Activated naive CD4-positive, alpha-beta T cell treated with anti-CD3 and anti-CD28 coated beads for 36 hours (primary cell): ENCODE measurements at regions not wholly inside any gene's neighbourhood (a gene's known extent, or its start where the extent isn't known, plus 50 kb on each side); places are given as distances from the start of the nearest gene placed in this dataset.
"Not testable (repeated sequence)": the region's sequence is repeated elsewhere in the genome, so short reads cannot be mapped to it uniquely, and the experiment has no call there.

ENCODE experiments used
- CTCF ChIA-PET: fragments of 350-600 bp; sonication (Branson Sonifier 250); formaldehyde crosslinking; loops from one replicate; lab custom pipeline; 2021; ENCODE audit warnings: antibody characterized with exemption; lab: Charles Lee
- DNase-seq: peaks from one replicate; pipeline ENCODE4 v3.0.0-alpha.2; 2020
- H3K27ac Mint-ChIP-seq: one replicate; pipeline ENCODE4 v1.8.0; 2021; ENCODE audit warnings: mild to moderate bottlenecking, mixed read lengths
- H3K27me3 Mint-ChIP-seq: one replicate; pipeline ENCODE4 v1.8.0; 2021; ENCODE audit warnings: low read depth, mixed read lengths
- H3K36me3 Mint-ChIP-seq: one replicate; pipeline ENCODE4 v1.8.0; 2021; ENCODE audit warnings: low read depth, mixed read lengths
- H3K4me1 Mint-ChIP-seq: one replicate; pipeline ENCODE4 v1.8.0; 2021; ENCODE audit warnings: low read depth, mixed read lengths
- H3K4me3 Mint-ChIP-seq: one replicate; pipeline ENCODE4 v1.8.0; 2021; ENCODE audit warnings: mild to moderate bottlenecking, moderate library complexity, mixed read lengths
- H3K9me3 Mint-ChIP-seq: one replicate; pipeline ENCODE4 v1.8.0; 2021; ENCODE audit warnings: mixed read lengths
- intact Hi-C: fragments of 100-400 bp; cut with micrococcal nuclease; formaldehyde crosslinking; loops from one replicate; pipeline ENCODE4 v1.15.1; 2023

- H3K27ac Mint-ChIP-seq, H3K4me1 Mint-ChIP-seq, intact Hi-C loops, H3K36me3 Mint-ChIP-seq, H3K27me3 Mint-ChIP-seq, H3K4me3 Mint-ChIP-seq, CTCF ChIA-PET, DNase-seq, H3K9me3 Mint-ChIP-seq: not testable (repeated sequence)
Observed at GRCh38 chrX:63233013-63233412, 118.1 kb downstream of the SPIN4 start.

GRCh38 chrX:63218202-63218601 is 132.9 kb downstream of the SPIN4 start:
- DNase-seq, H3K27ac Mint-ChIP-seq, CTCF ChIA-PET, H3K36me3 Mint-ChIP-seq, H3K4me3 Mint-ChIP-seq, H3K4me1 Mint-ChIP-seq, H3K9me3 Mint-ChIP-seq, intact Hi-C loops, H3K27me3 Mint-ChIP-seq: not testable (repeated sequence)

- H3K27ac Mint-ChIP-seq, H3K9me3 Mint-ChIP-seq, DNase-seq, H3K4me1 Mint-ChIP-seq, CTCF ChIA-PET, H3K36me3 Mint-ChIP-seq, intact Hi-C loops, H3K27me3 Mint-ChIP-seq, H3K4me3 Mint-ChIP-seq: not testable (repeated sequence)
Observed at GRCh38 chrX:63217549-63217948, 133.6 kb downstream of the SPIN4 start.

GRCh38 chrX:63209645-63210044 is 141.5 kb downstream of the SPIN4 start:
- H3K9me3 Mint-ChIP-seq, H3K4me1 Mint-ChIP-seq, H3K27me3 Mint-ChIP-seq, H3K36me3 Mint-ChIP-seq, intact Hi-C loops, DNase-seq, H3K27ac Mint-ChIP-seq, CTCF ChIA-PET, H3K4me3 Mint-ChIP-seq: not testable (repeated sequence)

GRCh38 chrX:63209128-63209527 is 142.0 kb downstream of the SPIN4 start:
- H3K9me3 Mint-ChIP-seq, H3K36me3 Mint-ChIP-seq, intact Hi-C loops, H3K4me3 Mint-ChIP-seq, DNase-seq, H3K27ac Mint-ChIP-seq, CTCF ChIA-PET, H3K27me3 Mint-ChIP-seq, H3K4me1 Mint-ChIP-seq: not testable (repeated sequence)

DNA sequence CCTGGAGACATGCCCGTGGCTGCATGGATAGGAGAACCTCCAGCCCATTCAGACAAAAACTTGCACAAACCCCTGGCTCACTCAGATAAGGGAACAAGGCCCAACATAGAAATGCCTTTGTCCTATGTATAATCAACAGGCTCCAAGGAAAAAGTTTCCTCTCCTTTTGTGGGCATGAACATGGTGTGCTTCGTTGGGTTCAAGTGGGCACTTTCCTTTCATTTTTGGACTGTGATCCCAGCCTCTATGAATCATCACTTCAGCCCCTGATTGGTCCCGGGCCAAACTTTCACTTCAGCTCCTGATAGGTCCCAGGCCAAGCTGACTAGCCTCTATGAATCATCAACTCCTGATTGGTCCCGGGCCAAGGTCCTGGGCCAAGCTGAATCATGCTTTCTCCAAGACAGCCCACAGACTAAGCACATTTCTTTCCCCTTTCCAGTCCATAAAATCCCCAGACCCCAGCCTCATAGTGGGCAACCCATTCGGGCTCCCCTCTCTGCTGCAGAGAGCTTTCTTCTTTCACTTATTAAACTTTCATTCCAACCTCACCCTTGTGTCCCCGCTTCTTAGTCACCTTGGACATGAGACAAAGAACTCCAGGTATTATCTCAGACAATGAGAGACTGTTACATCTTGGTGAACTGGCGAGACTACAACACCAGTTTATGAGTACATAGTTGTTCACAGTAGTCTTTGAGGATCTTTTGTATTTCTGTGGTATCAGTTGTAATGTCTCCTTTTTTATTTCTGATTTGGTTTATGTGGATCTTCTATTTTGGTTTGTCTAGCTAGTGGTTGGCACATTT is 146.7 kb downstream of the SPIN4 start:
- H3K4me3 Mint-ChIP-seq, H3K27ac Mint-ChIP-seq, H3K36me3 Mint-ChIP-seq, CTCF ChIA-PET, H3K9me3 Mint-ChIP-seq, H3K4me1 Mint-ChIP-seq, DNase-seq, H3K27me3 Mint-ChIP-seq, intact Hi-C loops: not testable (repeated sequence)

GRCh38 chrX:63201987-63202386 is 149.1 kb downstream of the SPIN4 start:
- H3K4me3 Mint-ChIP-seq, H3K4me1 Mint-ChIP-seq, H3K27me3 Mint-ChIP-seq, DNase-seq, H3K9me3 Mint-ChIP-seq, CTCF ChIA-PET, H3K27ac Mint-ChIP-seq, H3K36me3 Mint-ChIP-seq, intact Hi-C loops: not testable (repeated sequence)

- H3K36me3 Mint-ChIP-seq, intact Hi-C loops, H3K4me3 Mint-ChIP-seq, H3K9me3 Mint-ChIP-seq, H3K27ac Mint-ChIP-seq, DNase-seq, H3K27me3 Mint-ChIP-seq, H3K4me1 Mint-ChIP-seq, CTCF ChIA-PET: not testable (repeated sequence)
Observed at GRCh38 chrX:63198693-63199092, 152.4 kb downstream of the SPIN4 start.

DNA sequence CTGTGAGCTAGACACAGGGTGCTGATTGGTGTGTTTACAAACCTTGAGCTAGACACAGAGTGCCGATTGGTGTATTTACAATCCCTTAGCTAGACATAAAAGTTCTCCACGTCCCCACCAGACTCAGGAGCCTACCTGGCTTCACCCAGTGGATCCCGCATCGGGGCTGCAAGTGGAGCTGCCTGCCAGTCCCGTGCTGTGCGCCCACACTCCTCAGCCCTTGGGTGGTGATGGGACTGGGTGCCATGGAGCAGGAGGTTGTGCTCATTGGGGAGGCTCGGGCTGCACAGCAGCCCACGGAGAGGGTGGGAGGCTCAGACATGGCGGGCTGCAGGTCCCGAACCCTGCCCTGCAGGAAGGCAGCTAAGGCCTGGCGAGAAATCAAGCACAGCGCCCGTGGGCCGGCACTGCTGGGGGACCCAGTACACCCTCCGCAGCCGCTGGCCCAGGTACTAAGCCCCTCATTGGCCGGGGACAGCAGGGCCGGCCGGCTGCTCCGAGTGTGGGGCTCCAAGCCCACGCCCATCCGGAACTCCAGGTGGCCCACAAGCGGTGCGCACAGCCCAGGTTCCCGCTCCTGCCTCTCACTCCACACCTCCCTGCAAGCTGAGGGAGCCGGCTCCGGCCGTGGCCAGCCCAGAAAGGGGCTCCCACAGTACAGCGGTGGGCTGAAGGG is 158.6 kb downstream of the SPIN4 start:
- DNase-seq, H3K4me1 Mint-ChIP-seq, H3K36me3 Mint-ChIP-seq, H3K27ac Mint-ChIP-seq, H3K9me3 Mint-ChIP-seq, H3K4me3 Mint-ChIP-seq, H3K27me3 Mint-ChIP-seq, intact Hi-C loops, CTCF ChIA-PET: not testable (repeated sequence)

GRCh38 chrX:63186137-63186536 is 165.0 kb downstream of the SPIN4 start:
- no peaks in the 10 kb centered on the region for H3K4me1 Mint-ChIP-seq
- DNase-seq = no peak
- H3K4me3 Mint-ChIP-seq = no peak overlapping the region
- CTCF ChIA-PET = no interaction called here
- H3K36me3 Mint-ChIP-seq = peaks cover 1% of the 10 kb centered on the region
- intact Hi-C loops = no loop called here
- no peak overlapping the region for H3K27ac Mint-ChIP-seq
- H3K27me3 Mint-ChIP-seq = no peaks in the 10 kb centered on the region
- H3K9me3 Mint-ChIP-seq = no peaks in the 10 kb centered on the region

GRCh38 chrX:63179852-63180251 is 171.3 kb downstream of the SPIN4 start:
- DNase-seq, H3K36me3 Mint-ChIP-seq, H3K4me3 Mint-ChIP-seq, intact Hi-C loops, CTCF ChIA-PET, H3K9me3 Mint-ChIP-seq, H3K4me1 Mint-ChIP-seq, H3K27ac Mint-ChIP-seq, H3K27me3 Mint-ChIP-seq: not testable (repeated sequence)

DNA sequence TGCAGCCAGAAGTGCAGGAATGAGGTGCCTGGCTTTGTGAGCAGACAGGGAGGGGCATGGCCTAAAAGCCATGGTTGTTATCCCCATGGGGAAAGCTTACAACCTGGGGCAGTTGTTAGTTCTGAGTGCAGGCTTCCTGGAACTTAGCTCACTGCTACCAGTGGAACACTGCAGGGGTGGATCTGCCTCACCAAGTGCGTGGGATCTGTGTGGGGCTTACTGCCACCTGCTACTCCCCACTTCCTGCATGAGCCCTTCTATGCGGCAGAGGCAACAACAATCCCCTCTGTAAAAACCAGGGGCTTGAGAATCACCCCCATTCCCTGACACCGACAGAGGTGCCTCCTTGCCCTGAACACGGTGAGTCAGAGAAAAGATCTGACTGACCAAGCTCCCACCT is 174.6 kb downstream of the SPIN4 start:
- H3K27ac Mint-ChIP-seq, H3K27me3 Mint-ChIP-seq, H3K4me3 Mint-ChIP-seq, H3K36me3 Mint-ChIP-seq, H3K9me3 Mint-ChIP-seq, CTCF ChIA-PET, intact Hi-C loops, H3K4me1 Mint-ChIP-seq, DNase-seq: not testable (repeated sequence)
